ENCODE measurements at regions not wholly inside any gene's neighbourhood (a gene's known extent, or its start where the extent isn't known, plus 50 kb on each side); places are given as distances from the start of the nearest gene placed in this dataset.
"Not testable (repeated sequence)": the region's sequence is repeated elsewhere in the genome, so short reads cannot be mapped to it uniquely, and the experiment has no call there.

DNA sequence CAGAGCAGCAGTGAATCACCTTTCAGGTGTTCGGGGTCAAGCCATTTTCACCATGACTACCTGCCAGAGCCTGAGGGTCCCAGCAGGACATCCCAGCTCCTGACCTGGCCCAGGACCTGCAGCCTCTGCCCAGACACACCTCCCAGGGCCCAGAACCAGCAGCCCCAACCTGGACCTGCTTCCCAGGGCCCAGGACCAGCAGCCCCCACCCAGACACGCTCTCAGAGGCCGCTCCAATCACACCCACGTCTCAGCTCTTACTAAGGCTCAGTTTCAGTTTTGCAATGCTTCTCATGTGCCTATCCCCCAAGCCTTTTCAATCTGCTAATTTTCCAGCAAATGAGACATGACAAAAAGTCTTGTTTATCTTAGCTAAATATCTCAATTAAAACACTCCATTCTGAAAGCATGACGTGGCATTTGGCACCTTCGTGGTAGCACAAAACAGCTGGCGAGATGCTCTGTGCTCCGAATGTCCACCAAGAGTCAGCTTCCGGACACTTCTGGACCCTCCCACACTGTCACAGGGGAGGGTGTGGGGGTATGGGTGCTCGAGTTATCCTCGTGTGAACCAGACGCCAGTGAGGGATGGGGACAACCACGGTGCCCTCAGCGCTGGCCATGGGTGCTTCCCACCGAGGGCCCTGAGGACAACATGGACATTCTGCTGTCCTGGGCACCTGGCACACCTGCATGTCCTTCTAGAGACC is 253.2 kb downstream of the DLL1 start:
- Histone ChIP-seq H3K9me3 (peaks cover 0 to 26% (median 0%) of the 10 kb centered on the region in 3 donors), H3K27me3 (no peaks in the 10 kb centered on the region), H3K4me3 (no peak overlapping the region), H3K36me3 (no peaks in the 10 kb centered on the region), H3K27ac (peak overlapping the region in 3 of 4 donors; percentile 37 to 54 (median 41)), H3K4me1 (peaks cover 0 to 17% (median 0%) of the 10 kb centered on the region in 3 donors)
- WGBS, 2 donors (ENCODE audit: low coverage in 1 of 2), result 58 to 100% methylated on average over 2 to 8 of the region's 15 CpGs
- peak; percentile 67 for ATAC-seq
- TF ChIP-seq, protein P1, sequence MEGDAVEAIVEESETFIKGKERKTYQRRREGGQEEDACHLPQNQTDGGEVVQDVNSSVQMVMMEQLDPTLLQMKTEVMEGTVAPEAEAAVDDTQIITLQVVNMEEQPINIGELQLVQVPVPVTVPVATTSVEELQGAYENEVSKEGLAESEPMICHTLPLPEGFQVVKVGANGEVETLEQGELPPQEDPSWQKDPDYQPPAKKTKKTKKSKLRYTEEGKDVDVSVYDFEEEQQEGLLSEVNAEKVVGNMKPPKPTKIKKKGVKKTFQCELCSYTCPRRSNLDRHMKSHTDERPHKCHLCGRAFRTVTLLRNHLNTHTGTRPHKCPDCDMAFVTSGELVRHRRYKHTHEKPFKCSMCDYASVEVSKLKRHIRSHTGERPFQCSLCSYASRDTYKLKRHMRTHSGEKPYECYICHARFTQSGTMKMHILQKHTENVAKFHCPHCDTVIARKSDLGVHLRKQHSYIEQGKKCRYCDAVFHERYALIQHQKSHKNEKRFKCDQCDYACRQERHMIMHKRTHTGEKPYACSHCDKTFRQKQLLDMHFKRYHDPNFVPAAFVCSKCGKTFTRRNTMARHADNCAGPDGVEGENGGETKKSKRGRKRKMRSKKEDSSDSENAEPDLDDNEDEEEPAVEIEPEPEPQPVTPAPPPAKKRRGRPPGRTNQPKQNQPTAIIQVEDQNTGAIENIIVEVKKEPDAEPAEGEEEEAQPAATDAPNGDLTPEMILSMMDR (IDR thresholded peaks at IDR 0.05), result no peak
- TF ChIP-seq POLR2AphosphoS5 (IDR thresholded peaks at IDR 0.05) (peak; percentile 65), EP300 (IDR thresholded peaks at IDR 0.05) (no peak), POLR2A (IDR thresholded peaks at IDR 0.05) (no peak)

DNA sequence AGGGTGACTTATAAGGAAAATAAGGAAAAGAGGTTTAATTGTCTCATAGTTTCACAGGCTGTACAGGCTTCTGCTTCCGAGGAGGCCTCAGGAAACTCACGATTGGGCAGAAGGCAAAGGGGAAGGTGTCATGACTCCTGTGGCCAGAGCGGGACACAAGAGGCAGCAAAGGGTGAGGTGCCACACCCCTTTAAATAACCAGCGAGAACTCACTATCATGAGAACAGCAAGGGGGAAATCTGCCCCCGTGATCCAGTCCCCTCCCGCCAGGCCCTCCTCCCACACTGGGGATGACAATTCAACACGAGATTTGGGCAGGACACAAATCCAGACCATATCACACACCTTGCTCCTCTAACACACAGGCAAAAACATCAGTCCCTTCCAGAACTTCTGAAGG is 254.0 kb downstream of the DLL1 start:
- H3K9me3 ChIP-seq, result peaks cover 0 to 26% (median 0%) of the 10 kb centered on the region in 3 donors
- H3K4me3 ChIP-seq, result no peak overlapping the region
- ATAC-seq, result no peak
- peaks cover 0 to 17% (median 0%) of the 10 kb centered on the region in 3 donors for H3K4me1 ChIP-seq
- H3K36me3 ChIP-seq, result no peaks in the 10 kb centered on the region
- WGBS, 2 donors (ENCODE audit: low coverage in 1 of 2), result 73 to 81% methylated on average over 4 to 6 of the region's 7 CpGs
- H3K27ac ChIP-seq, result peak overlapping the region in 1 of 4 donors; percentile 41
- no peaks in the 10 kb centered on the region for H3K27me3 ChIP-seq
- TF ChIP-seq POLR2AphosphoS5 (IDR thresholded peaks at IDR 0.05) (no peak), EP300 (IDR thresholded peaks at IDR 0.05) (no peak), POLR2A (IDR thresholded peaks at IDR 0.05) (no peak)
- TF ChIP-seq, protein P1 (IDR thresholded peaks at IDR 0.05), result no peak

DNA sequence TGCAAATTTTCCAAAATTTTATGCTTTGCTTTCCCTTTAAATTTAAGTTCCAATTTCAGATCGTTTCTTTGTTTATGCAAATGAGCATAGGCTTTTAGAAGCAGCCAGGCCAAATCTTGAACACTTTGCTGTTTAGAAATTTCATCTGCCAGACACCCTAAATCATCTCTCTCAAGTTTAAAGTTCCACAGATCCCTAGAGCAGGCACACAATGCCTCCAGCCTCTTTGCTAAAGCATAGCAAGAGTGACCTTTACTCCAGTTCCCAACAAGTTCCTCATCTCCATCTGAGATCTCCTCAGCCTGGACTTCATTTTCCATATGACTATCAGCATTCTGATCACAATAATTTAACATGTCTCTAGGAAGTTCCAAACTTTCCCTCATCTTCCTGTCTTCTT is 254.5 kb downstream of the DLL1 start:
- not testable (repeated sequence) for H3K36me3 ChIP-seq, ATAC-seq, H3K27me3 ChIP-seq, H3K4me3 ChIP-seq, H3K27ac ChIP-seq
- H3K9me3 ChIP-seq, result peaks cover 0 to 26% (median 0%) of the 10 kb centered on the region in 3 donors
- 56 to 63% methylated on average over 1 of the region's 1 CpG for WGBS, 2 donors (ENCODE audit: low coverage in 1 of 2)
- peaks cover 0 to 19% (median 0%) of the 10 kb centered on the region in 3 donors for H3K4me1 ChIP-seq

DNA sequence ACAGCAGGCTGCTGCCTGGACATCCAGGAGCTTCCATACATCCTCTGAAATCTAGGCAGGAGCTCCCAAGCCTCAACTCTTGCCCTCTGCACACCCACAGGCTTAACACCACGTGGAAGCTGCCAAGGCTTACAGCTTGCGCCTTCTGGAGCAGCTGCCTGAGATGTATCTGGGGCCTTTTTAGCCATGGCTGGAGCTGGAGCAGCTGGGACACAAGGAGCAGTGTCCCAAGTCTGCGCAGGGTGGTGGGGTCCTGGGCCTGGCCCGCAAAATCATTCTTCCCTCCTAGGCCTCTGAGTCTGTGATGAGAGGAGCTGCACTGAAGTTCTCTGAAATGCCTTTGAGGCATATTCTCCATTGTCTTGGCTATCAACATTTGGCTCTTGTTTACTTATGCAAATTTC is 255.0 kb downstream of the DLL1 start:
- Histone ChIP-seq H3K27me3 (no peaks in the 10 kb centered on the region), H3K4me3 (no peak overlapping the region), H3K4me1 (peaks cover 0 to 23% (median 0%) of the 10 kb centered on the region in 3 donors), H3K27ac (no peak overlapping the region), H3K9me3 (peaks cover 0 to 26% (median 0%) of the 10 kb centered on the region in 3 donors), H3K36me3 (no peaks in the 10 kb centered on the region)
- WGBS, 2 donors (ENCODE audit: low coverage in 1 of 2), result 50 to 60% methylated on average over 1 of the region's 4 CpGs
- no peak for ATAC-seq
- no peak for TF ChIP-seq POLR2A (IDR thresholded peaks at IDR 0.05)
- no peak for TF ChIP-seq EP300 (IDR thresholded peaks at IDR 0.05)
- TF ChIP-seq POLR2AphosphoS5 (IDR thresholded peaks at IDR 0.05), result no peak
- TF ChIP-seq, protein P1 (IDR thresholded peaks at IDR 0.05), result no peak

DNA sequence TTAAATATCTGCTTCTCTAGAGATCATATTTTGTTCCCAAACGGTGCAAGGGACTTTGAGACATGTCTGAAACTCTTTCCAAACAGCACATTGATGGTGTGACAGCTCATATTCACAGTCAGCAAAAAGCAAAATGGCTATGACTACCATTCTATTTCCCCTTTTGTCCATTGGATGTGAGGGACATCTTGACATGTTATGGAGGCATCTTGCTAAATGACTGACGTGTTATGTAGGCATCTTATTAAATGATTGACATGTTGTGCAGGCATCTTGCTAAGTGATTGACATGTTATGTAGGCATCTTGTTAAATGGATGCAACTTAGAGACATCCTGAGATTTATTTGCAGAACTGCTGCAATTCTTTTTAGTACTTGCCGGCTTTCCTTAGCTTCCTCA is 255.8 kb downstream of the DLL1 start:
- peaks cover 0 to 27% (median 0%) of the 10 kb centered on the region in 3 donors for H3K4me1 ChIP-seq
- no peak overlapping the region for H3K27ac ChIP-seq
- WGBS, 2 donors (ENCODE audit: low coverage in 1 of 2), result 83 to 90% methylated on average over 2 to 3 of the region's 3 CpGs
- no peak for ATAC-seq
- TF ChIP-seq POLR2AphosphoS5 (IDR thresholded peaks at IDR 0.05), result no peak
- no peak for TF ChIP-seq EP300 (IDR thresholded peaks at IDR 0.05)
- TF ChIP-seq POLR2A (IDR thresholded peaks at IDR 0.05), result no peak
- TF ChIP-seq, protein P1 (IDR thresholded peaks at IDR 0.05), result no peak
- H3K36me3 ChIP-seq, result no peaks in the 10 kb centered on the region
- H3K9me3 ChIP-seq, result peaks cover 0 to 26% (median 0%) of the 10 kb centered on the region in 3 donors
- H3K4me3 ChIP-seq, result no peak overlapping the region
- no peaks in the 10 kb centered on the region for H3K27me3 ChIP-seq

Data from gastroesophageal sphincter (tissue), 4 donors.